Endothelial cell of umbilical vein (primary cell): ENCODE measurements at regions not wholly inside any gene's neighbourhood (a gene's known extent, or its start where the extent isn't known, plus 50 kb on each side); places are given as distances from the start of the nearest gene placed in this dataset.

Experiments used
- BruUV-seq: library from RNA; stranded (reverse); fragments of 400-500 nt; replicated peaks from 2 replicates; lab custom pipeline; 2021; lab: Mats Ljungman, UMichigan
- CTCF ChIA-PET: fragments of 300-600, 350-600 bp; sonication (Branson Sonifier 250); formaldehyde crosslinking; loops from one replicate; lab custom pipeline; 2021; ENCODE audit warnings: antibody characterized with exemption, inconsistent platforms; lab: Charles Lee
- POLR2A ChIA-PET: fragments of 300-600, 350-600 bp; sonication (Branson Sonifier 250); formaldehyde crosslinking; loops from one replicate; lab custom pipeline; 2021; ENCODE audit warnings: antibody characterized with exemption, inconsistent platforms; lab: Charles Lee
- DNase-seq: peaks from one replicate; pipeline ENCODE4 v3.0.0-alpha.2; 2011; ENCODE audit warnings: low read depth, low spot score
- FAIRE-seq: peaks from 2 replicates; lab custom pipeline; 2011; peaks lifted over from hg19 to GRCh38; lab: Jason Lieb, UNC
- H2AFZ ChIP-seq: 2 replicates; pipeline ENCODE4 v1.6.0; 2012; ENCODE audit warnings: low read depth, low read length, control low read depth, inconsistent platforms
- H3K27ac ChIP-seq: 2 replicates; pipeline ENCODE4 v1.5.1; 2011; ENCODE audit warnings: low read depth, mild to moderate bottlenecking, control low read depth, low read length, moderate library complexity; ENCODE audit not compliant: insufficient read depth
- H3K27me3 ChIP-seq, 2 experiments: 2 replicates each; pipeline versions ENCODE4 v1.6.0 to v1.6.1; 2011; ENCODE audit warnings: low read length in 2 of 2, mixed read lengths in 1 of 2; ENCODE audit not compliant: control insufficient read depth in 2 of 2, insufficient read depth in 2 of 2
- H3K36me3 ChIP-seq, 2 experiments: 2 replicates in 1 of 2; 3 replicates in 1 of 2; pipeline ENCODE4 v1.5.1; 2011; ENCODE audit warnings: low read length in 2 of 2, mild to moderate bottlenecking in 1 of 2, moderate library complexity in 1 of 2; ENCODE audit not compliant: control insufficient read depth in 2 of 2, insufficient read depth in 2 of 2; ENCODE audit errors: extremely low read depth in 1 of 2
- H3K4me1 ChIP-seq: 3 replicates; pipeline ENCODE4 v1.5.1; 2011; ENCODE audit warnings: mild to moderate bottlenecking, low read length; ENCODE audit not compliant: control insufficient read depth, insufficient read depth; ENCODE audit errors: extremely low read depth
- H3K4me2 ChIP-seq: 2 replicates; pipeline ENCODE4 v1.6.1; 2011; ENCODE audit warnings: low read length, control low read depth, mixed read lengths; ENCODE audit not compliant: insufficient read depth
- H3K4me3 ChIP-seq, 3 experiments: fragments of 200-600 bp in 1 of 3; sonication (generic), shearing (Covaris generic) in 1 of 3; replicated peaks in 1 of 3; 2 replicates each; pipeline ENCODE4 v1.5.1; 2011 to 2016; ENCODE audit warnings: control low read depth in 3 of 3, low read length in 3 of 3, mild to moderate bottlenecking in 2 of 3, inconsistent platforms in 1 of 3, low read depth in 1 of 3, moderate library complexity in 1 of 3; ENCODE audit not compliant: insufficient read depth in 1 of 3
- H3K79me2 ChIP-seq: 2 replicates; pipeline ENCODE4 v1.6.0; 2012; ENCODE audit warnings: low read length, inconsistent platforms; ENCODE audit not compliant: control insufficient read depth, insufficient read depth
- H3K9ac ChIP-seq: replicated peaks from 2 replicates; pipeline ENCODE3; 2011; ENCODE audit warnings: low read length, control low read depth; ENCODE audit not compliant: insufficient read depth; ENCODE audit errors: extremely low read depth
- H3K9me1 ChIP-seq: replicated peaks from 3 replicates; pipeline ENCODE4 v1.6.0; 2011; ENCODE audit warnings: mild to moderate bottlenecking, low read length; ENCODE audit not compliant: control insufficient read depth, insufficient read depth; ENCODE audit errors: extremely low read depth
- H3K9me3 ChIP-seq: replicated peaks from 2 replicates; pipeline ENCODE4 v1.5.1; 2012; ENCODE audit warnings: low read length, inconsistent platforms; ENCODE audit not compliant: control insufficient read depth, insufficient read depth
- H4K20me1 ChIP-seq: replicated peaks from 2 replicates; pipeline ENCODE3; 2011; ENCODE audit warnings: mild to moderate bottlenecking, low read length; ENCODE audit not compliant: control insufficient read depth, insufficient read depth; ENCODE audit errors: extremely low read depth
- EZH2 ChIP-seq: IDR thresholded peaks from 2 replicates; pipeline ENCODE4 v1.6.1; 2012; ENCODE audit warnings: borderline replicate concordance, low read depth, mild to moderate bottlenecking, moderate library complexity, low read length, inconsistent platforms; ENCODE audit not compliant: severe bottlenecking
- FOS ChIP-seq: IDR thresholded peaks from 2 replicates; pipeline ENCODE4 v1.6.1; 2011; ENCODE audit warnings: mild to moderate bottlenecking, low read length, moderate library complexity, borderline replicate concordance; ENCODE audit not compliant: insufficient read depth
- GATA2 ChIP-seq: IDR thresholded peaks from 2 replicates; pipeline ENCODE4 v1.7.0; 2011; ENCODE audit warnings: low read depth, mild to moderate bottlenecking, moderate library complexity, mixed read lengths, low read length; ENCODE audit not compliant: insufficient read length, insufficient read depth
- JUN ChIP-seq: IDR thresholded peaks from 2 replicates; pipeline ENCODE4 v1.6.1; 2011; ENCODE audit warnings: borderline replicate concordance, low read depth; ENCODE audit not compliant: insufficient read length, insufficient read depth
- MAX ChIP-seq: IDR thresholded peaks from 2 replicates; pipeline ENCODE4 v1.6.1; 2011; ENCODE audit not compliant: insufficient read depth, insufficient read length
- MYC ChIP-seq: IDR thresholded peaks from one replicate; pipeline ENCODE4 v1.6.1; 2011; ENCODE audit warnings: mild to moderate bottlenecking, low read depth, low read length
- POLR2A ChIP-seq: IDR thresholded peaks from 2 replicates; pipeline ENCODE4 v1.6.1; 2012; ENCODE audit warnings: low read depth, mild to moderate bottlenecking, control low read depth, low read length
- POLR2AphosphoS5 ChIP-seq: IDR thresholded peaks from 2 replicates; pipeline ENCODE4 v1.6.1; 2012; ENCODE audit warnings: low read depth, mild to moderate bottlenecking, control low read depth, low read length, moderate library complexity; ENCODE audit not compliant: insufficient read depth
- dilution Hi-C: fragments of 300-500 bp; cut with MboI; formaldehyde crosslinking; loops from one replicate; pipeline ENCODE4 v1.15.0; 2019; ENCODE audit warnings: low sequenced_read_pairs; ENCODE audit not compliant: extremely low pct_ligation_motif_present
- intact Hi-C: fragments of 100-400 bp; cut with micrococcal nuclease; formaldehyde crosslinking; loops from one replicate; pipeline ENCODE4 v1.10.0; 2022
- TF ChIP-seq, protein P1 (sequence below), 2 donors: IDR thresholded peaks; 1 replicate in 1 of 2; 2 replicates in 1 of 2; pipeline ENCODE4 v1.5.1; 2011; ENCODE audit warnings: low read length in 2 of 2, mild to moderate bottlenecking in 2 of 2, moderate library complexity in 2 of 2, control low read depth in 1 of 2, inconsistent platforms in 1 of 2, low read depth in 1 of 2; ENCODE audit not compliant: insufficient read depth in 1 of 2; ENCODE audit errors: extremely low read depth in 1 of 2

- ChIA-PET CTCF (no interaction called here), POLR2A (no interaction called here)
- no peak overlapping the region for H3K9ac ChIP-seq
- BruUV-seq = no TSS peak
- H3K9me1 ChIP-seq = no peaks in the 10 kb centered on the region
- intact Hi-C loops (no loop called here), dilution Hi-C loops (no loop called here)
- H3K36me3 ChIP-seq = no peaks in the 10 kb centered on the region
- FAIRE-seq (no peak), DNase-seq (no peak)
- no peak overlapping the region for H3K4me2 ChIP-seq
- no peaks in the 10 kb centered on the region for H3K79me2 ChIP-seq
- no peak overlapping the region for H2AFZ ChIP-seq
- H4K20me1 ChIP-seq = no peaks in the 10 kb centered on the region
- TF ChIP-seq POLR2A (no peak), JUN (no peak), MYC (no peak), GATA2 (no peak), FOS (no peak), POLR2AphosphoS5 (no peak), MAX (no peak), EZH2 (no peak)
- TF ChIP-seq, protein P1, sequence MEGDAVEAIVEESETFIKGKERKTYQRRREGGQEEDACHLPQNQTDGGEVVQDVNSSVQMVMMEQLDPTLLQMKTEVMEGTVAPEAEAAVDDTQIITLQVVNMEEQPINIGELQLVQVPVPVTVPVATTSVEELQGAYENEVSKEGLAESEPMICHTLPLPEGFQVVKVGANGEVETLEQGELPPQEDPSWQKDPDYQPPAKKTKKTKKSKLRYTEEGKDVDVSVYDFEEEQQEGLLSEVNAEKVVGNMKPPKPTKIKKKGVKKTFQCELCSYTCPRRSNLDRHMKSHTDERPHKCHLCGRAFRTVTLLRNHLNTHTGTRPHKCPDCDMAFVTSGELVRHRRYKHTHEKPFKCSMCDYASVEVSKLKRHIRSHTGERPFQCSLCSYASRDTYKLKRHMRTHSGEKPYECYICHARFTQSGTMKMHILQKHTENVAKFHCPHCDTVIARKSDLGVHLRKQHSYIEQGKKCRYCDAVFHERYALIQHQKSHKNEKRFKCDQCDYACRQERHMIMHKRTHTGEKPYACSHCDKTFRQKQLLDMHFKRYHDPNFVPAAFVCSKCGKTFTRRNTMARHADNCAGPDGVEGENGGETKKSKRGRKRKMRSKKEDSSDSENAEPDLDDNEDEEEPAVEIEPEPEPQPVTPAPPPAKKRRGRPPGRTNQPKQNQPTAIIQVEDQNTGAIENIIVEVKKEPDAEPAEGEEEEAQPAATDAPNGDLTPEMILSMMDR (IDR thresholded peaks at IDR 0.05; ENCODE audit: extremely low read depth in 1 of 2, insufficient read depth in 1 of 2, low read depth in 1 of 2, low read length in 2 of 2) = no peak
- H3K9me3 ChIP-seq = no peaks in the 10 kb centered on the region
- H3K4me1 ChIP-seq = no peaks in the 10 kb centered on the region
- H3K27me3 ChIP-seq = no peaks in the 10 kb centered on the region
- no peak overlapping the region for H3K4me3 ChIP-seq
- H3K27ac ChIP-seq = no peak overlapping the region
Measured at GRCh38 chr3:21152555-21152954, 598.5 kb downstream of the ZNF385D start.
